ENCODE measurements at regions not wholly inside any gene's neighbourhood (a gene's known extent, or its start where the extent isn't known, plus 50 kb on each side); places are given as distances from the start of the nearest gene placed in this dataset.
"Not testable (repeated sequence)": the region's sequence is repeated elsewhere in the genome, so short reads cannot be mapped to it uniquely, and the experiment has no call there.

DNA sequence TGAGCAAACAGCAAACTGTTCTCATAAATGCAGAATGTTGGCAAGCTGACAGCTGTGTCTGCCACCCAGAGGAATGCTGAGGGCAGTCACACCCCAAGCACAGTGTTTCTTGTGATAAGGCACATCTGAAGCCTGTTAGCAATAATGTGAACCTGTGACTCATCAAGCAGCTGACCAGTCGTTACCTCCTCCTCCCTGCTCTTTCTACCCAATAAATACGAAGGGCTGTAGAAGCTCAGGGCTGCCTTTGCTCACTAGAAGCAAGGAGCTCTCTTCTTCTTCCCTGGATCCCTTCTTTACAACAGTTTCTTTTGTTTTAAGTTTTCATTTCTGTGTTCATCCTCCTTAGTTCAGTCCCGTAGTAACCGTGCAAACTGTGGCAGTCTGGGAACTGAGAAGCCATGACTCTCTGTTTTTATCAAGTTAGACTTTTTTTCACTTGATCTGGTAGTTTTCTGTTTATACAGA, 160.3 kb upstream of the ZNF184 start:
- not testable (repeated sequence) for H3K23me2 ChIP-seq (ENCODE audit: insufficient read length, low read depth, low read length, poor library complexity, severe bottlenecking); H2BK5ac ChIP-seq (ENCODE audit: insufficient read length, low read length); H3K27me3 ChIP-seq (ENCODE audit: insufficient read depth, low read length); H3K4me3 Mint-ChIP-seq; H3K36me3 Mint-ChIP-seq (ENCODE audit: insufficient read depth in 1 of 3, low read depth in 3 of 3); H3K4me2 ChIP-seq (ENCODE audit: insufficient read depth, insufficient read length, low read length); H4K20me1 ChIP-seq (ENCODE audit: control insufficient read depth, insufficient read depth, insufficient read length); H2AFZ ChIP-seq (ENCODE audit: low read length); H3K14ac ChIP-seq (ENCODE audit: insufficient read depth, low read length); H3K23ac ChIP-seq (ENCODE audit: insufficient read length, low read depth, low read length); H2BK120ac ChIP-seq (ENCODE audit: low read depth, low read length, poor library complexity, severe bottlenecking); H2BK20ac ChIP-seq (ENCODE audit: low read depth, low read length, poor library complexity, severe bottlenecking); H3K9ac ChIP-seq (ENCODE audit: extremely low read depth, insufficient read length, low read length); H4K8ac ChIP-seq (replicated peaks; ENCODE audit: insufficient read length, low read depth, low read length); DNase-seq; H3K79me2 ChIP-seq (ENCODE audit: insufficient read depth, low read length); H3K4ac ChIP-seq (ENCODE audit: low read depth, low read length); H2BK12ac ChIP-seq (ENCODE audit: insufficient read length, low read depth, low read length); H3K18ac ChIP-seq (ENCODE audit: insufficient read length, low read depth, low read length); H3K4me1 Mint-ChIP-seq; H4K91ac ChIP-seq (ENCODE audit: insufficient read length, low read depth, low read length); H3K9me3 ChIP-seq (ENCODE audit: control insufficient read depth, low read depth, low read length); H3K79me1 ChIP-seq (ENCODE audit: insufficient read depth, low read depth, low read length, poor library complexity, severe bottlenecking); H4K5ac ChIP-seq (ENCODE audit: insufficient read length, low read depth, low read length); H3T11ph ChIP-seq (ENCODE audit: low read length); H3K27ac Mint-ChIP-seq; H3K56ac ChIP-seq (ENCODE audit: insufficient read length, low read depth, low read length); H3K4me1 ChIP-seq (ENCODE audit: insufficient read depth, low read length); H2BK15ac ChIP-seq (ENCODE audit: low read depth, low read length); H2AK5ac ChIP-seq (ENCODE audit: insufficient read length, low read length); H3K9me3 Mint-ChIP-seq; H3K27ac ChIP-seq (ENCODE audit: insufficient read length, low read depth, low read length)
- WGBS (ENCODE audit: extremely low coverage, insufficient read length, low lambda C conversion rate) = no CpG with 5 or more reads among the region's 4 CpGs
- H3K27me3 Mint-ChIP-seq (ENCODE audit: low read depth) = peaks cover 53% of the 10 kb centered on the region
